ENCODE measurements at regions not wholly inside any gene's neighbourhood (a gene's known extent, or its start where the extent isn't known, plus 50 kb on each side); places are given as distances from the start of the nearest gene placed in this dataset.

DNA sequence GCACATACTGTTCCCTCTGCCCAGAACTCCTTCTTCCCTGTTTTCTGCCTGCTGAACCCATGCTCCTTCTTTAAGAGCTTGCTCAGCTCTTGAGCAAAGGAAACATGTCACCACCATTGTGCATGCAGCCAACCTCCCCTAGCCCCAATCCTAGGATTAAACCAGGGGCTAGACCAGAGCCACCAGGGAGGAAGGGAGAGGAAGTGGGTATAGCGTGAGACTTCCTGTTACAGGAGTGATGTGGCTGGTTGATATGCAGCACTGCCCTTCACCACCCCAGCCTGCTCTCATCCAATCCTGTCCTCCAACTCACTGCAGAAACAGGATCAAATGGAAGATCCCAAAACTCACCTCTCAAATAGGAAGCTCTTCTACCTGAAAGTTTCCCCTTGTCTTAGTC, 67.1 kb upstream of the CDH5 start:
- Histone ChIP-seq H2AFZ (ENCODE audit: low read depth, low read length) (no peak overlapping the region), H3K4me2 (ENCODE audit: low read length) (no peak overlapping the region), H3K9ac (ENCODE audit: low read length) (no peak overlapping the region), H3K79me2 (ENCODE audit: insufficient read depth, low read length) (no peaks in the 10 kb centered on the region), H3K27ac (ENCODE audit: low read depth, low read length) (no peak overlapping the region), H4K20me1 (ENCODE audit: insufficient read depth, low read length) (no peaks in the 10 kb centered on the region), H3K36me3 (ENCODE audit: insufficient read depth, low read length) (no peaks in the 10 kb centered on the region), H3K4me3 (ENCODE audit: insufficient read depth, low read depth, low read length) (no peak overlapping the region), H3K4me1 (ENCODE audit: insufficient read depth, low read length) (no peaks in the 10 kb centered on the region), H3K27me3 (ENCODE audit: insufficient read depth, low read length) (peaks cover 20% of the 10 kb centered on the region), H3K9me3 (ENCODE audit: insufficient read depth, low read depth, low read length) (no peaks in the 10 kb centered on the region)
- Mint-ChIP-seq H3K4me3 (ENCODE audit: unreplicated experiment) (no peak overlapping the region), H3K27ac (ENCODE audit: unreplicated experiment) (no peak overlapping the region), H3K9me3 (ENCODE audit: unreplicated experiment) (no peaks in the 10 kb centered on the region), H3K36me3 (ENCODE audit: low read depth, unreplicated experiment) (no peaks in the 10 kb centered on the region), H3K27me3 (ENCODE audit: low read depth, unreplicated experiment) (peaks cover 39% of the 10 kb centered on the region), H3K4me1 (ENCODE audit: low read depth, unreplicated experiment) (no peaks in the 10 kb centered on the region)
- DNase-seq (ENCODE audit: low read depth) (no peak), FAIRE-seq (no peak)
- no peak for TF ChIP-seq EZH2 (IDR thresholded peaks at IDR 0.05; ENCODE audit: insufficient read depth, low read length)
- TF ChIP-seq, protein P1, sequence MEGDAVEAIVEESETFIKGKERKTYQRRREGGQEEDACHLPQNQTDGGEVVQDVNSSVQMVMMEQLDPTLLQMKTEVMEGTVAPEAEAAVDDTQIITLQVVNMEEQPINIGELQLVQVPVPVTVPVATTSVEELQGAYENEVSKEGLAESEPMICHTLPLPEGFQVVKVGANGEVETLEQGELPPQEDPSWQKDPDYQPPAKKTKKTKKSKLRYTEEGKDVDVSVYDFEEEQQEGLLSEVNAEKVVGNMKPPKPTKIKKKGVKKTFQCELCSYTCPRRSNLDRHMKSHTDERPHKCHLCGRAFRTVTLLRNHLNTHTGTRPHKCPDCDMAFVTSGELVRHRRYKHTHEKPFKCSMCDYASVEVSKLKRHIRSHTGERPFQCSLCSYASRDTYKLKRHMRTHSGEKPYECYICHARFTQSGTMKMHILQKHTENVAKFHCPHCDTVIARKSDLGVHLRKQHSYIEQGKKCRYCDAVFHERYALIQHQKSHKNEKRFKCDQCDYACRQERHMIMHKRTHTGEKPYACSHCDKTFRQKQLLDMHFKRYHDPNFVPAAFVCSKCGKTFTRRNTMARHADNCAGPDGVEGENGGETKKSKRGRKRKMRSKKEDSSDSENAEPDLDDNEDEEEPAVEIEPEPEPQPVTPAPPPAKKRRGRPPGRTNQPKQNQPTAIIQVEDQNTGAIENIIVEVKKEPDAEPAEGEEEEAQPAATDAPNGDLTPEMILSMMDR (IDR thresholded peaks at IDR 0.05; ENCODE audit: insufficient read depth, low read depth, low read length), result no peak

DNA sequence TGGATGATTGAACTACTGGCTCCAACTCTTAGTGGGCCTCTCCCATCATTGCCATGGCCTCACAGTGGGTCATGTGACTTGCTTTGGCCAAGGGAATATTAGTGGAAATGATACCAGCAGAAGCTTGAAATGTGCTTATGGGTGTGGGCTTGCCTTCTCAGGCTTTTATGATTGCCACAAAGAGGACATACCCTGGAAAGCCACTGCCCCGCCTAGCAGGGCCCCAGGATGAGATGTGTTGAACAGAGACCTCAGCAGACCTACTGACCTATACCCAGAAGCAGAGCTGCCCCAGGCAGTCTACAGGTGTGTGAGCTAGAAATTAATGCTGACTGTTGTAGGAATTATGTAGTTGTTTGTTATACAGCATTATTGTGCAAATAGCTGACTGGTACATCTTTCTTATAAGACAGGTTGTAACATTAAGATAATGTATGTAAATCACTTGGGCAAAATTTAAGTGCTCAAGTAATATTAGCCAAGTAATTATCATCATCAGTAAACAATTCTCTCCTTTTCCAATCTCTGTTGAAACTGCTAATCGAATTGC, 67.8 kb upstream of the CDH5 start:
- no peak for FAIRE-seq
- no peak overlapping the region for H3K4me3 Mint-ChIP-seq (ENCODE audit: unreplicated experiment)
- no peaks in the 10 kb centered on the region for H3K4me1 Mint-ChIP-seq (ENCODE audit: low read depth, unreplicated experiment)
- no peaks in the 10 kb centered on the region for H3K4me1 ChIP-seq (ENCODE audit: insufficient read depth, low read length)
- no peak overlapping the region for H2AFZ ChIP-seq (ENCODE audit: low read depth, low read length)
- TF ChIP-seq, protein P1 (IDR thresholded peaks at IDR 0.05; ENCODE audit: insufficient read depth, low read depth, low read length), result no peak
- TF ChIP-seq EZH2 (IDR thresholded peaks at IDR 0.05; ENCODE audit: insufficient read depth, low read length), result no peak
- no peaks in the 10 kb centered on the region for H4K20me1 ChIP-seq (ENCODE audit: insufficient read depth, low read length)
- H3K9me3 ChIP-seq (ENCODE audit: insufficient read depth, low read depth, low read length), result no peaks in the 10 kb centered on the region
- H3K27ac Mint-ChIP-seq (ENCODE audit: unreplicated experiment), result no peak overlapping the region
- no peak overlapping the region for H3K27ac ChIP-seq (ENCODE audit: low read depth, low read length)
- H3K9ac ChIP-seq (ENCODE audit: low read length), result no peak overlapping the region
- H3K4me3 ChIP-seq (ENCODE audit: insufficient read depth, low read depth, low read length), result no peak overlapping the region
- no peaks in the 10 kb centered on the region for H3K36me3 Mint-ChIP-seq (ENCODE audit: low read depth, unreplicated experiment)
- H3K79me2 ChIP-seq (ENCODE audit: insufficient read depth, low read length), result no peaks in the 10 kb centered on the region
- H3K36me3 ChIP-seq (ENCODE audit: insufficient read depth, low read length), result no peaks in the 10 kb centered on the region
- no peak for DNase-seq (ENCODE audit: low read depth)
- no peaks in the 10 kb centered on the region for H3K9me3 Mint-ChIP-seq (ENCODE audit: unreplicated experiment)
- no peak overlapping the region for H3K4me2 ChIP-seq (ENCODE audit: low read length)
- peaks cover 19% of the 10 kb centered on the region for H3K27me3 ChIP-seq (ENCODE audit: insufficient read depth, low read length)
- peaks cover 36% of the 10 kb centered on the region for H3K27me3 Mint-ChIP-seq (ENCODE audit: low read depth, unreplicated experiment)

DNA sequence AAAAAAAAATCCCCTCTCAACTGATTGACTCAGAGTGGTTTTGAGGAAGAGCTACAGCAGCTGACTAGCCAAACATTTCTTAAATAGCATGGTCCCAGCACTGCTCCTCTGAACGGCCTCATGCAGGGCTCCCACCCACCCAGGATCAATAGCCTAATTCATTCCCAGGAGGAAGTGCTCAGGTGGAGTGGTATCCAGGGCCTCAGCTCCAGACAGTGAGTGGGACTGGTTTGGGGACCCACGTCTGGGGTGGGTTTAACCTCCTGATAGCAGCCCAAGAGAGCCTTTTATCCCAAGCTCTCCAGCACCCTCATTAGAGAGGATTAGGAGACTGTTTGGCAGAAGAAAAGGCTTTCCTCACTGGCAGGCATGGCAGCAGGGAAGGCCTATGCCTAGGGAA, 68.5 kb upstream of the CDH5 start:
- Mint-ChIP-seq H3K27me3 (ENCODE audit: low read depth, unreplicated experiment) (peaks cover 37% of the 10 kb centered on the region), H3K4me3 (ENCODE audit: unreplicated experiment) (peak overlapping the region; percentile 15), H3K36me3 (ENCODE audit: low read depth, unreplicated experiment) (no peaks in the 10 kb centered on the region), H3K9me3 (ENCODE audit: unreplicated experiment) (no peaks in the 10 kb centered on the region), H3K4me1 (ENCODE audit: low read depth, unreplicated experiment) (no peaks in the 10 kb centered on the region), H3K27ac (ENCODE audit: unreplicated experiment) (peak overlapping the region; percentile 26)
- DNase-seq (ENCODE audit: low read depth) (no peak), FAIRE-seq (no peak)
- H3K27ac ChIP-seq (ENCODE audit: low read depth, low read length), result no peak overlapping the region
- H3K27me3 ChIP-seq (ENCODE audit: insufficient read depth, low read length), result peaks cover 24% of the 10 kb centered on the region
- no peak overlapping the region for H3K9ac ChIP-seq (ENCODE audit: low read length)
- H3K4me1 ChIP-seq (ENCODE audit: insufficient read depth, low read length), result no peaks in the 10 kb centered on the region
- no peaks in the 10 kb centered on the region for H3K79me2 ChIP-seq (ENCODE audit: insufficient read depth, low read length)
- no peaks in the 10 kb centered on the region for H3K9me3 ChIP-seq (ENCODE audit: insufficient read depth, low read depth, low read length)
- H3K4me2 ChIP-seq (ENCODE audit: low read length), result no peak overlapping the region
- no peak overlapping the region for H3K4me3 ChIP-seq (ENCODE audit: insufficient read depth, low read depth, low read length)
- H3K36me3 ChIP-seq (ENCODE audit: insufficient read depth, low read length), result no peaks in the 10 kb centered on the region
- H2AFZ ChIP-seq (ENCODE audit: low read depth, low read length), result no peak overlapping the region
- TF ChIP-seq, protein P1 (IDR thresholded peaks at IDR 0.05; ENCODE audit: insufficient read depth, low read depth, low read length), result no peak
- TF ChIP-seq EZH2 (IDR thresholded peaks at IDR 0.05; ENCODE audit: insufficient read depth, low read length), result no peak
- H4K20me1 ChIP-seq (ENCODE audit: insufficient read depth, low read length), result no peaks in the 10 kb centered on the region
